OCI-LY3 (cell line): ENCODE measurements at regions not wholly inside any gene's neighbourhood (a gene's known extent, or its start where the extent isn't known, plus 50 kb on each side); places are given as distances from the start of the nearest gene placed in this dataset.

Experiments
- H2AFZ ChIP-seq: fragments of 200-600, 300-600 bp; shearing (Covaris generic); 2 replicates; pipeline ENCODE4 v1.6.0; 2014; ENCODE audit warnings: antibody characterized with exemption, low read depth, low read length
- H3K27ac ChIP-seq: fragments of 200-600, 300-600 bp; sonication (generic); 2 replicates; pipeline ENCODE4 v1.5.1; 2014; ENCODE audit warnings: mild to moderate bottlenecking, low read length, moderate library complexity, mixed read lengths
- H3K27me3 ChIP-seq: fragments of 200-600, 300-600 bp; sonication (generic); 2 replicates; pipeline ENCODE4 v1.6.1; 2014; ENCODE audit warnings: low read depth, low read length, mixed read lengths
- H3K36me3 ChIP-seq: fragments of 200-600, 300-600 bp; sonication (generic); replicated peaks from 2 replicates; pipeline ENCODE3; 2014; ENCODE audit warnings: low read depth, low read length, mixed read lengths
- H3K4me1 ChIP-seq: fragments of 300-600, 200-600 bp; sonication (generic); 2 replicates; pipeline ENCODE4 v1.6.1; 2014; ENCODE audit warnings: low read length, mixed read lengths
- H3K4me2 ChIP-seq: fragments of 200-600, 300-600 bp; sonication (generic); 2 replicates; pipeline ENCODE4 v1.6.1; 2014; ENCODE audit warnings: low read length, mixed read lengths
- H3K4me3 ChIP-seq: fragments of 300-600, 200-600 bp; sonication (generic); 2 replicates; pipeline ENCODE4 v1.5.1; 2014; ENCODE audit warnings: antibody characterized with exemption, mild to moderate bottlenecking, low read length, moderate library complexity
- H3K79me2 ChIP-seq: fragments of 300-600, 200-600 bp; shearing (Covaris generic); 2 replicates; pipeline ENCODE4 v1.6.1; 2014; ENCODE audit warnings: mild to moderate bottlenecking, low read length, mixed read lengths
- H3K9ac ChIP-seq: fragments of 300-600, 200-600 bp; shearing (Covaris generic); 2 replicates; pipeline ENCODE4 v1.6.0; 2014; ENCODE audit warnings: mild to moderate bottlenecking, low read length, moderate library complexity
- H3K9me3 ChIP-seq: fragments of 200-600, 300-600 bp; shearing (Covaris generic); 2 replicates; pipeline ENCODE4 v1.6.1; 2014; ENCODE audit warnings: low read length, mixed read lengths; ENCODE audit not compliant: insufficient read depth
- H4K20me1 ChIP-seq: fragments of 200-600, 300-600 bp; sonication (generic); 2 replicates; pipeline ENCODE4 v1.6.1; 2016; ENCODE audit warnings: low read length, mixed read lengths; ENCODE audit not compliant: insufficient read depth
- CTCF ChIP-seq: fragments of 200-600, 300-600 bp; sonication (generic); IDR thresholded peaks from 2 replicates; pipeline ENCODE4 v1.5.1; 2014; ENCODE audit warnings: antibody characterized with exemption, low read length, low read depth
- EZH2phosphoT487 ChIP-seq: fragments of 200-600 bp; shearing (Covaris generic); IDR thresholded peaks from 2 replicates; pipeline ENCODE4 v1.6.1; 2018; ENCODE audit warnings: antibody characterized with exemption, mixed run types, low read depth

- Histone ChIP-seq H3K4me1 (no peaks in the 10 kb centered on the region), H3K4me3 (no peak overlapping the region), H3K36me3 (no peaks in the 10 kb centered on the region), H3K27ac (no peak overlapping the region), H2AFZ (no peak overlapping the region), H4K20me1 (no peaks in the 10 kb centered on the region), H3K4me2 (no peak overlapping the region), H3K9ac (no peak overlapping the region), H3K27me3 (no peaks in the 10 kb centered on the region), H3K79me2 (no peaks in the 10 kb centered on the region), H3K9me3 (no peaks in the 10 kb centered on the region)
- TF ChIP-seq CTCF, result no peak
- TF ChIP-seq EZH2phosphoT487, result no peak
Measured at GRCh38 chr18:66966171-66966570, 362.3 kb upstream of the CDH19 start.

- no peaks in the 10 kb centered on the region for H3K79me2 ChIP-seq
- no peak overlapping the region for H3K4me3 ChIP-seq
- no peak overlapping the region for H2AFZ ChIP-seq
- H3K27ac ChIP-seq, result no peak overlapping the region
- H3K36me3 ChIP-seq, result no peaks in the 10 kb centered on the region
- H4K20me1 ChIP-seq, result no peaks in the 10 kb centered on the region
- no peaks in the 10 kb centered on the region for H3K4me1 ChIP-seq
- no peak overlapping the region for H3K9ac ChIP-seq
- H3K4me2 ChIP-seq, result no peak overlapping the region
- H3K9me3 ChIP-seq, result no peaks in the 10 kb centered on the region
- no peaks in the 10 kb centered on the region for H3K27me3 ChIP-seq
- TF ChIP-seq EZH2phosphoT487 (no peak), CTCF (no peak)
Measured at GRCh38 chr18:66958309-66958708, 354.4 kb upstream of the CDH19 start.

GRCh38 chr18:66951750-66952149 lies 347.9 kb upstream of the CDH19 start:
- H3K9me3 ChIP-seq, result no peaks in the 10 kb centered on the region
- no peak overlapping the region for H3K4me3 ChIP-seq
- no peaks in the 10 kb centered on the region for H3K36me3 ChIP-seq
- H3K4me1 ChIP-seq, result peaks cover 7% of the 10 kb centered on the region
- no peaks in the 10 kb centered on the region for H3K79me2 ChIP-seq
- TF ChIP-seq CTCF (no peak), EZH2phosphoT487 (no peak)
- H4K20me1 ChIP-seq, result no peaks in the 10 kb centered on the region
- no peak overlapping the region for H3K4me2 ChIP-seq
- no peaks in the 10 kb centered on the region for H3K27me3 ChIP-seq
- H3K9ac ChIP-seq, result no peak overlapping the region
- H3K27ac ChIP-seq, result no peak overlapping the region
- H2AFZ ChIP-seq, result no peak overlapping the region

GRCh38 chr18:66949419-66949818 lies 345.5 kb upstream of the CDH19 start:
- Histone ChIP-seq H3K4me2 (no peak overlapping the region), H3K79me2 (no peaks in the 10 kb centered on the region), H3K9me3 (no peaks in the 10 kb centered on the region), H3K36me3 (no peaks in the 10 kb centered on the region), H3K9ac (no peak overlapping the region), H4K20me1 (no peaks in the 10 kb centered on the region), H3K27me3 (no peaks in the 10 kb centered on the region), H2AFZ (no peak overlapping the region), H3K27ac (no peak overlapping the region), H3K4me1 (peaks cover 7% of the 10 kb centered on the region), H3K4me3 (no peak overlapping the region)
- no peak for TF ChIP-seq EZH2phosphoT487
- no peak for TF ChIP-seq CTCF
